ENCODE measurements at regions not wholly inside any gene's neighbourhood (a gene's known extent, or its start where the extent isn't known, plus 50 kb on each side); places are given as distances from the start of the nearest gene placed in this dataset.

DNA sequence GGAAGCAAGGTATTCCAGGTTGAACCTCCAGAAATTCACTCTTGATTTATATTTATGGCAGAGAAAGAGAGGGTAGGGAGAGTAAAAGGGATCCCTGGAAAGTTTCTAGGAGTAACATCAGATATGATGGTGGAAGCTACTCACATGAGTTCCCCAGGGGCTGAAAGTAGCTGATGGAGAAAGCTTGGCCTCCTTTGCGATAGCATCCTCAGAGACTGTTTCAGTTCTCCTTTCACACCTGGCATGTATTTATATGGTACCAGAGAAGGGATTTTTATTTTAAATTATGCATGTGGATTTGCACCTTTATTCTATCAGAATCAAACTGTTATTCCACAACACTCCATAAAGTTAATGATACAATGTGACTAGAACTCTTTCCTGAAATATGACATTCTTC, 126.3 kb upstream of the OSR1 start:
- TF ChIP-seq, protein P1, sequence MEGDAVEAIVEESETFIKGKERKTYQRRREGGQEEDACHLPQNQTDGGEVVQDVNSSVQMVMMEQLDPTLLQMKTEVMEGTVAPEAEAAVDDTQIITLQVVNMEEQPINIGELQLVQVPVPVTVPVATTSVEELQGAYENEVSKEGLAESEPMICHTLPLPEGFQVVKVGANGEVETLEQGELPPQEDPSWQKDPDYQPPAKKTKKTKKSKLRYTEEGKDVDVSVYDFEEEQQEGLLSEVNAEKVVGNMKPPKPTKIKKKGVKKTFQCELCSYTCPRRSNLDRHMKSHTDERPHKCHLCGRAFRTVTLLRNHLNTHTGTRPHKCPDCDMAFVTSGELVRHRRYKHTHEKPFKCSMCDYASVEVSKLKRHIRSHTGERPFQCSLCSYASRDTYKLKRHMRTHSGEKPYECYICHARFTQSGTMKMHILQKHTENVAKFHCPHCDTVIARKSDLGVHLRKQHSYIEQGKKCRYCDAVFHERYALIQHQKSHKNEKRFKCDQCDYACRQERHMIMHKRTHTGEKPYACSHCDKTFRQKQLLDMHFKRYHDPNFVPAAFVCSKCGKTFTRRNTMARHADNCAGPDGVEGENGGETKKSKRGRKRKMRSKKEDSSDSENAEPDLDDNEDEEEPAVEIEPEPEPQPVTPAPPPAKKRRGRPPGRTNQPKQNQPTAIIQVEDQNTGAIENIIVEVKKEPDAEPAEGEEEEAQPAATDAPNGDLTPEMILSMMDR (IDR thresholded peaks at IDR 0.05; ENCODE audit: low read length) = no peak
- no peak for TF ChIP-seq EZH2 (IDR thresholded peaks at IDR 0.05; ENCODE audit: borderline replicate concordance, low read length)

Measured in OCI-LY1 (cell line).